Osteocyte (in vitro differentiated cells): ENCODE measurements at regions not wholly inside any gene's neighbourhood (a gene's known extent, or its start where the extent isn't known, plus 50 kb on each side); places are given as distances from the start of the nearest gene placed in this dataset.

ENCODE experiments used
- DNase-seq: peaks from one replicate; pipeline ENCODE4 v3.0.0; 2021; ENCODE audit warnings: mixed read lengths; ENCODE audit not compliant: unreplicated experiment; ENCODE audit errors: extremely low spot score
- H3K27ac Mint-ChIP-seq: one replicate; pipeline ENCODE4 v1.8.0; 2021; ENCODE audit warnings: mild to moderate bottlenecking, mixed read lengths; ENCODE audit not compliant: unreplicated experiment
- H3K27me3 Mint-ChIP-seq: one replicate; pipeline ENCODE4 v1.8.0; 2021; ENCODE audit warnings: mixed read lengths; ENCODE audit not compliant: unreplicated experiment
- H3K36me3 Mint-ChIP-seq: one replicate; pipeline ENCODE4 v1.8.0; 2021; ENCODE audit warnings: mixed read lengths; ENCODE audit not compliant: unreplicated experiment
- H3K4me1 Mint-ChIP-seq: one replicate; pipeline ENCODE4 v1.8.0; 2021; ENCODE audit warnings: mixed read lengths; ENCODE audit not compliant: unreplicated experiment
- H3K4me3 Mint-ChIP-seq: one replicate; pipeline ENCODE4 v1.8.0; 2021; ENCODE audit warnings: mild to moderate bottlenecking, moderate library complexity, mixed read lengths; ENCODE audit not compliant: unreplicated experiment
- H3K9me3 Mint-ChIP-seq: one replicate; pipeline ENCODE4 v1.8.0; 2021; ENCODE audit warnings: mixed read lengths; ENCODE audit not compliant: unreplicated experiment
- CTCF ChIP-seq: fragments of 200-600 bp; sonication (generic); IDR thresholded peaks from 2 replicates; pipeline ENCODE4 v1.5.0; 2021; ENCODE audit warnings: antibody characterized with exemption, mild to moderate bottlenecking, moderate library complexity

- no peak overlapping the region for H3K4me3 Mint-ChIP-seq
- H3K36me3 Mint-ChIP-seq = no peaks in the 10 kb centered on the region
- no peaks in the 10 kb centered on the region for H3K9me3 Mint-ChIP-seq
- H3K27ac Mint-ChIP-seq = no peak overlapping the region
- peaks cover 1% of the 10 kb centered on the region for H3K4me1 Mint-ChIP-seq
- no peak for DNase-seq
- no peaks in the 10 kb centered on the region for H3K27me3 Mint-ChIP-seq
- no peak for TF ChIP-seq CTCF
Observed at GRCh38 chr16:51886456-51886855, 660.5 kb downstream of the TOX3 start.

- H3K4me1 Mint-ChIP-seq = peaks cover 18% of the 10 kb centered on the region
- no peak overlapping the region for H3K27ac Mint-ChIP-seq
- H3K27me3 Mint-ChIP-seq = no peaks in the 10 kb centered on the region
- no peaks in the 10 kb centered on the region for H3K9me3 Mint-ChIP-seq
- H3K4me3 Mint-ChIP-seq = no peak overlapping the region
- no peak for DNase-seq
- TF ChIP-seq CTCF = no peak
- H3K36me3 Mint-ChIP-seq = no peaks in the 10 kb centered on the region
Observed at GRCh38 chr16:51884773-51885172, 662.2 kb downstream of the TOX3 start.

- H3K27ac Mint-ChIP-seq = no peak overlapping the region
- H3K4me1 Mint-ChIP-seq = peaks cover 18% of the 10 kb centered on the region
- no peaks in the 10 kb centered on the region for H3K36me3 Mint-ChIP-seq
- no peak for TF ChIP-seq CTCF
- no peaks in the 10 kb centered on the region for H3K27me3 Mint-ChIP-seq
- no peak overlapping the region for H3K4me3 Mint-ChIP-seq
- H3K9me3 Mint-ChIP-seq = no peaks in the 10 kb centered on the region
- DNase-seq = no peak
Observed at GRCh38 chr16:51881731-51882130, 665.2 kb downstream of the TOX3 start.

GRCh38 chr16:51880776-51881175, 666.2 kb downstream of the TOX3 start:
- Mint-ChIP-seq H3K36me3 (no peaks in the 10 kb centered on the region), H3K9me3 (no peaks in the 10 kb centered on the region), H3K4me3 (no peak overlapping the region), H3K4me1 (peaks cover 18% of the 10 kb centered on the region), H3K27me3 (no peaks in the 10 kb centered on the region), H3K27ac (peak overlapping the region; percentile 44)
- no peak for DNase-seq
- TF ChIP-seq CTCF = no peak

- TF ChIP-seq CTCF = no peak
- Mint-ChIP-seq H3K4me3 (no peak overlapping the region), H3K9me3 (no peaks in the 10 kb centered on the region), H3K4me1 (peaks cover 18% of the 10 kb centered on the region), H3K36me3 (no peaks in the 10 kb centered on the region), H3K27ac (no peak overlapping the region), H3K27me3 (peaks cover 10% of the 10 kb centered on the region)
- no peak for DNase-seq
Observed at GRCh38 chr16:51877686-51878085, 669.3 kb downstream of the TOX3 start.
